LoVo (cell line): ENCODE measurements at regions not wholly inside any gene's neighbourhood (a gene's known extent, or its start where the extent isn't known, plus 50 kb on each side); places are given as distances from the start of the nearest gene placed in this dataset.

ENCODE experiments used
- DNase-seq: peaks from one replicate; pipeline ENCODE4 v3.0.0-alpha.2; 2016; ENCODE audit warnings: low spot score

DNA sequence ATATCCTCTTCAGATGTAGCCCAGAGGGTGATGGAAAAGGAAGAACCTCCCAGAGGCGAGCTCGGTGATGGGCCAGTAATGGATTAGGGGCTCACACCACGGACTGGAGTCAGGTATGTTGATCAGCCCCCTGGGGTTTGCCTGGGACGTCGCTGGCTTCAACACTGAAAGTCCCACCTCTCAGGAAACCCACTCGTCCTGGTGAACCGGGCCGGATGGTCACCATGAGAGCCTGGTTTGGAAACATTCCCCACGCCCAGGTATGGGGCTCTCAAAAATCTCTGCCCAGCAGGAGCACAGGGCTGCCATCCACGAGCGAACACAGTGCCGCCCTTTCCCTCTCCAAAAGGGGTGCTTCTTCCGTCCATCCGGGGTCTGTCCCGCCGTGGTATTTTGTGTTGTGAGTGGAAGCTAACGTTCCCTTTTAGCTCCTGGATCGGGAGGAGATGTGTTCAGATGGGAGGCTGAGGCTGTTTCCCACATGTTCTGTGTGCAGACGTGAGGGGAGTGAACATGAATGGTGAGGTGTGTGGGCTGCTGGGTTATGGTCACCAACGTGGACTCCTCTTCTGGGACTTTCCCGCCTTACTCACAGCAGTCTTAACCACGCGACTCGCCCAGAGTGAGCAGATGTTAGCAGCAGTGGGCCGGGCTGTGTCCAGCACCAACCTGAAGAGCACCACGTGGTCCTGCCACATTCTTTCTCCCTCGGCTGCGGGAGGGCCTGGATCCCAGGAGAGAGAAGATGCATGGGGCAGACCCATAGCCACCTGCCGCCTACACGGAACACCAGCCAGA lies 139.2 kb downstream of the KIF26A start:
- no peak for DNase-seq

DNA sequence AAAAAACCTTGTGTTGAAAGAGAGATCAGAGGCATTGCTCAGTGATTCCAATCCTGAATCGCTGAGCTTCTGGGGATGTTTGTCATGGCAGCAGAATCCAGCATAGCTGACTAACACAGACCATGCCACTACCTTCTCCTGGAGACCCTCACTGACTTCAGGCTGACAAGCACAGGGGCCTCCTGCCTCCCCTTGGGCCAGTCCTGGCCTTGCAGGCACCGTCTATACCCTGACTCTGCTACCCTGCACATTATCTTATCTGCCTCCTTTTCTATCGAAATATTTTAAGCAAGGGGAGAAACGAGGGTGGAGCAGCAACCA lies 139.8 kb downstream of the KIF26A start:
- DNase-seq: no peak

- no peak for DNase-seq
Measured at GRCh38 chr14:104280085-104280901, 141.9 kb downstream of the KIF26A start.

DNA sequence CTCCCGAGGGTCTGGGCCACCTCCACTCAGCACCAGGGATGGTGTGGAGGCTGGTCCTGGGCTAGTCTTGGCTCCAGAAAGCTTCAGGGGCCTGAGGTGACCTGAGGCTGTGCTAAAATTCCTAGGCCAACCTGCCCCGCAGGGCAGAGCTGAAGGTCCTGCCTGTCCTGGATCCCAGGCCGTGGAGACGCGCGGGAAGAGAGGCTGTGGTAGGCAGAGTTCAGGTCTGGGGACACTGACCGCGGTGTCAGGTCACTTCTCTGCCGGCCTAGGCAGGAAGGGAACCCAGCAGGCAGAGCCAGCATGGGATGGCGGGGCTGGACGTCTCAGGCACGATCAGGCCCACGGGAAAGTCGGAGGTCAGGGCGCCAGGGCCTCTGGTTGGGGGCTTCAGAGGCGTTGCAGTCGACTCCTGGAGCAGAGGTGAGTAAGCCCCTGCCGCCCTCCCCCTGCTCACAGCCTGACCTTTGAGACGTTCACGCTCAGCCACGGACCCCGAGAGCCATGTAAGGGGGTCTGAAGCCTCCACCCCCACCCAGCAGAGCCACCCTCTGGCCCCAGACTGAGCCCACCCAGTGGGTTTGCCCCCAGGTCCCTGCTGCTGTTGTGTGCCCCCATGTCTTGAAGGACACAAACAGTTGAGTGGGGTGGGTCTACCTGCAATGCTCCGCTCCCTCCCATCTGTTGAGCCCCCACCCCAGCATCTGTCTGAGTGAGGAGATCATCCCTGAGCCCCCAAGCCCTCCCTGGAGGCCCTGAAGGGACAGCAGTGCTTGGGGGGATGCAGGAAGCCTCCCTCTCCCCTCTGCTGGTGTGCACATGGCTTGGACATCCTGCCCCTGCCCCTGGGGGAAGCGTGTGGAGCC lies 142.7 kb downstream of the KIF26A start:
- DNase-seq: no peak

DNA sequence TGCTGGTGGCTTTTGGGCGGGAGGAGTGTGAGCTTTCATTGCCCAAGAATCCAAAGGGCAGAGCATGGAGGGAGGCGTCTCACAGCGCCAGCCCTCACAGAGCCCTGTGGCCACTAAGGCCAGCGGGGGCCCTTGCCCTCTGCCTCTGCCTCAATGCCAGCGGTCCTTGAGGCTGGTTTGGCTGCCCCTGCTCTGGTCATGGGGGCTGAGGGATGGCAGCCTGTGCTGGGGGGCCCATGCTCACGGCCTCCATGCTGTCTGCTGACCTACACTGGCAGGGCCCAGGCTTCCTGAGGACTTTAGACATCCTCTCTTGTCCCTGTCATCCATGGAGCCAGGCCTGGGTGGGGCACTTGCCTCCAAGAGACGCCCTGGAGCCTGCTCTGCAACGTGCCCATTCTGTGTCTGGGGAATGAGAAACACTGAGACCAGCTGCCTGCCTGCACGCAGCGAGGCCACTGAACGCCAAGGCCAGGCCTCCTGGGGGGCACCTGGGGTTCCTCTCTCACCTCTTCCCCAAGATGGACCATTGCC lies 143.4 kb downstream of the KIF26A start:
- DNase-seq: no peak

GRCh38 chr14:104282332-104283196 lies 144.2 kb downstream of the KIF26A start:
- DNase-seq: no peak

GRCh38 chr14:104283197-104284106 lies 145.1 kb downstream of the KIF26A start:
- no peak for DNase-seq

DNA sequence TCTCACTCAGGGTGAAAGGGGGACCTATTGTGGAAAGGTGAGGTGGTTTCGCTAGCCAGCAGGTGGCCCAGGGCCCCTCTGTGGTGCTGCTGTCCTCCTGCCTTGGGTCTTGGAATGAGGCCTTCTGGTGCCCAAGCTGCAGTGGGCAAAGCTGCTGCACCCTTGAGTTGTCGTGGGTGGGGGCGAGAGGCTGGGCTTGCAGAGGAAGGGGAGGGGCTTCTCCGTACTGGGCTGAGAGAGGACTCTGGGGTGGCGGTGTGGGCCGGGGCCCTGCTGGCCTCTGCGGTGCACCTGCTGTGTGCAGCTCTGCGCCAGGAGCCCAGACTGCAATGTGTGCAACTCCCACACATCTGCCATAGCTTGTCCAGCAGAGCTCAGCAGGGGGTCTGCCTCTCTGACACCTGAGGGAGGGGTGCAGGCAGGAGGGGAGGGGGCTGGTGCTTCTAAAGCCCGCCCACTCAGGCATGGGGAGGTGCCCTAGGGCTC lies 145.8 kb downstream of the KIF26A start:
- no peak for DNase-seq

DNA sequence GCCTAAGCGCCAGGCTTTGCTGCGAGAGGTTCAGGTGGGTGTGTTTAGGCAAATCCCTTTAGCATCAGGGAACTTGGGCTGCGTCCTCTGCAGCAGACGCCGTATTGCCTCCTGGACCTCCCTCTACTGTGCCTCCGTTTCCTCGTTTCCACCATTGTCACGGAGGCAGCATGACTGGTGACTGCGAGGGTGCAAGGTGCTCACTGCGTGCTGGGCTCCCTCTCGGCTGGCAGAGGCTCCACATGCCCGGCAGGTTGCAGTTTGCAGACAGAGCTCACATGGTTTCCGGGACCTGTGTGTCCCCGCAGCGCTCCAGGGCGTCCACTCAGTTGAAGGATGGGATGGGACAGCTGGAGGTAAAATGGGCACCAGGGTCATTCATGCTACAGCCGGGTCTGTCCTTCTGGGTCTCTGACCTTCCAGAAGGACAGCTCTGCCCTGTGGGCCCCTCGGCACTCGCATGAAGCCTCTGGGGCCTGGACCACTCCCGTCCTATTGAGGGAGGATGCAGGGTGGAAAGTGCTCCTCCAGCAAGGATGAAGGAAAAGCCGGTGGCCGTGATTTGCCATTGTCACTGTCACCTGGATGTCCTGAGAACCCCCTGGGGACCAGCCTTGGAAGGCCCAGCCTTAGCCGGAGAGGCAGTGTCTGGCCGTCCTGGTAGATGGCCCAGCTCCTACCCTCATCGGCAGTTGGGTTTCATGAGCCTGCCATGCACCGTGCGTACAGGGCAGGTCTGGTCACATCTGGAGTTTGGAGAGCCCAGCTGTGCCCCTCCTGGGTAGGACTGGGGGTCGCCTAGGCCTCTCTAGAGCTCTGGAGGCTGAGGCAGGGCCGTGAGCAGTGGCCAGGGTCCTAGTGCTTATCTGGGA lies 146.5 kb downstream of the KIF26A start:
- DNase-seq: no peak

DNA sequence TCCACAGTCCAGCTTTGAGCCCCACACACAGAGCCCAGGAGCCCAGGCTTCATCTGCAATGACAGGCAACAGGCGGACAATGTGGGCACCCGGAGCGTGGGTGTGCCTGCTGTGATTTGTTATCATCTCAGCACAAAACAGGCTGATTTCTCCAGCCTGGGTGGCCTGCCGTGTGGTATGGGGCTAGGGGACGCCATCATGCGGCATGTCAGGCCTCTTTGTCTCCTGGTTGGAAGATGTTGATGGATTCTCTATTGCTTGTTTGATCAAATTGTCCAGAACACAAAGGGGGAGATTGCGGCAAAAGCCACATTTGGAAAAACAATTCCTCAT lies 147.1 kb downstream of the KIF26A start:
- DNase-seq: no peak

- no peak for DNase-seq
Measured at GRCh38 chr14:104286086-104286485, 147.7 kb downstream of the KIF26A start.

DNA sequence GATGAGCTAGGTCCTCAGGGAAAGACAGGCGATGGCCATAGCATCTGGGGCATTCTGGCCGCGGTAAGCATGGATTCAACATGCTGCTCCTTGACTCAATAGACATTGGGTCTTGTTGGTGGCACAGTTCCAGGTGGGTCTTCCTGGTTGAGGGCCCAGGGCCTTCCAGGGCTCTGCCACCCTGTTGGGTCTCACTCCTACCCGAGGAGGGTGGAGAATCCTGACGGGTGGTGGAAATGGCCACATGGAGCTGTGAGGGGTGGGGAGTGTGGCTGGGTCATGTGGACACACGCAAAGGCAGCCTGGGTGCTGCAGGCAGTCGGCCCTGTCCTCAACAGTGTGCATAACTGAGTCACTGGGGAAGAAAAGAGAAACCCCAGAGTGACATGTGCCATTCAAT lies 148.1 kb downstream of the KIF26A start:
- no peak for DNase-seq

GRCh38 chr14:104287301-104288009 lies 149.1 kb downstream of the KIF26A start:
- DNase-seq: no peak

DNA sequence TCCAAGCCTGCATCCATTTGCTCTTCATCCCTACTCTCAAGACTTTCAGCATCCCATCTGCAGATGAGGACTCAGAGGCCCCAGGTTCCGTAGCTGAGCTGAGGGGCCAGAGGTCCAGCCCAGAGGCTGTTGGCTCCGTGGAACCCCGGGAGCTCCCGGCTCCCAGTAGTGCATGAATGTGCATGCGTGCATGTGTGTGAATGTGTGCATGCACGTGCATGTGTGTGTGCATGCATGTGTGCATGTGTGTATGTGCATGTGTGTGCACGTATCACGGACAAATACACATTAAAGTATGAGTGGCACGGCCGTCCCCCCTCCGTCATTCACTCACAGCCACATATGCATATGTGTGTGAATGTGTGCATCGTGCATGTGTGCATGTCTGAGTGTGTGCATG lies 149.9 kb downstream of the KIF26A start:
- DNase-seq: no peak

DNA sequence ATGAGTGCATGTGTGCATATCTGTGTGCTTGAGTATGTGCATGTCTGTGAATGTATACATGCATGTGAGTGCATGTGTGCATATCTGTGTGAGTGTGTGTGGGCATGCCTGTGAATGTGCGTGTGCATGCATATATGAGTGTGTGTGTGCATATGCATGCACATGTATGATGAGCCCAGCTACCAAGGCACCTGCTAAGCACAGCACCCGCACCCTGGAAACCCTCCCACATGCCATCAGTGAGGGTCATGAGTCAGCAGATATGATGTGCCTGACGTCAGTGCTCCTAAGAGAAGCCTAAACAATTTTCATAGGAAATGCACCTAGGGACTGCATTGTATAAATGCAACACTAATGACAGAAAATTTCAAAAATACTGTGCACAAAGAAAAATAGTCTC lies 151.1 kb downstream of the KIF26A start:
- no peak for DNase-seq

GRCh38 chr14:104290058-104290667 lies 151.8 kb downstream of the KIF26A start:
- no peak for DNase-seq

GRCh38 chr14:104290756-104291122 lies 152.4 kb downstream of the KIF26A start:
- no peak for DNase-seq
